Testis (tissue), 2 donors: ENCODE measurements at regions not wholly inside any gene's neighbourhood (a gene's known extent, or its start where the extent isn't known, plus 50 kb on each side); places are given as distances from the start of the nearest gene placed in this dataset.
"Not testable (repeated sequence)": the region's sequence is repeated elsewhere in the genome, so short reads cannot be mapped to it uniquely, and the experiment has no call there.

Experiments used
- DNase-seq: peaks from one replicate; pipeline ENCODE4 v3.0.0-alpha.2; 2019
- H3K27ac ChIP-seq, 2 donors: fragments of 200-600 bp; sonication (generic); one replicate each; pipeline ENCODE4 v1.5.1; 2019
- H3K27me3 ChIP-seq: fragments of 200-600 bp; sonication (generic); one replicate; pipeline ENCODE4 v1.5.1; 2019
- H3K36me3 ChIP-seq: fragments of 200-600 bp; sonication (generic); one replicate; pipeline ENCODE4 v1.5.1; 2017; ENCODE audit warnings: low read depth; ENCODE audit errors: missing control alignments
- H3K4me1 ChIP-seq: fragments of 200-600 bp; sonication (generic); one replicate; pipeline ENCODE4 v1.5.1; 2019
- H3K4me3 ChIP-seq, 2 donors: fragments of 200-600 bp; sonication (generic); one replicate each; pipeline ENCODE4 v1.5.1; 2017 to 2019
- H3K9me3 ChIP-seq: fragments of 200-600 bp; sonication (generic); one replicate; pipeline ENCODE4 v1.5.1; 2017
- POLR2A ChIP-seq: fragments of 450-650 bp; IDR thresholded peaks from one replicate; pipeline ENCODE4 v1.6.1; 2017; ENCODE audit warnings: antibody characterized with exemption, mild to moderate bottlenecking, moderate library complexity
- WGBS, 2 donors: methylation state at CpG; one replicate each; pipeline ENCODE4 v1.1.5; 2018; 5-methylcytosine and 5-hydroxymethylcytosine counted together
- intact Hi-C: fragments of 100-400 bp; cut with DNase I; formaldehyde crosslinking; loops from one replicate; pipeline ENCODE4 v1.15.1; 2023; ENCODE audit warnings: low total_unique reads
- TF ChIP-seq, protein P1 (sequence below), 3 experiments: fragments of 450-650 bp in 2 of 3; fragments of 200-600 bp in 1 of 3; sonication (generic) in 1 of 3; IDR thresholded peaks; one replicate each; pipeline ENCODE4 v1.5.1; 2016 to 2019; ENCODE audit warnings: antibody characterized with exemption in 3 of 3, mild to moderate bottlenecking in 2 of 3, moderate library complexity in 1 of 3

GRCh38 chr2:106334802-106335201 lies 133.4 kb downstream of the RGPD3 start:
- TF ChIP-seq, protein P1, sequence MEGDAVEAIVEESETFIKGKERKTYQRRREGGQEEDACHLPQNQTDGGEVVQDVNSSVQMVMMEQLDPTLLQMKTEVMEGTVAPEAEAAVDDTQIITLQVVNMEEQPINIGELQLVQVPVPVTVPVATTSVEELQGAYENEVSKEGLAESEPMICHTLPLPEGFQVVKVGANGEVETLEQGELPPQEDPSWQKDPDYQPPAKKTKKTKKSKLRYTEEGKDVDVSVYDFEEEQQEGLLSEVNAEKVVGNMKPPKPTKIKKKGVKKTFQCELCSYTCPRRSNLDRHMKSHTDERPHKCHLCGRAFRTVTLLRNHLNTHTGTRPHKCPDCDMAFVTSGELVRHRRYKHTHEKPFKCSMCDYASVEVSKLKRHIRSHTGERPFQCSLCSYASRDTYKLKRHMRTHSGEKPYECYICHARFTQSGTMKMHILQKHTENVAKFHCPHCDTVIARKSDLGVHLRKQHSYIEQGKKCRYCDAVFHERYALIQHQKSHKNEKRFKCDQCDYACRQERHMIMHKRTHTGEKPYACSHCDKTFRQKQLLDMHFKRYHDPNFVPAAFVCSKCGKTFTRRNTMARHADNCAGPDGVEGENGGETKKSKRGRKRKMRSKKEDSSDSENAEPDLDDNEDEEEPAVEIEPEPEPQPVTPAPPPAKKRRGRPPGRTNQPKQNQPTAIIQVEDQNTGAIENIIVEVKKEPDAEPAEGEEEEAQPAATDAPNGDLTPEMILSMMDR (IDR thresholded peaks at IDR 0.05) = no peak
- no peak for TF ChIP-seq POLR2A
- no peaks in the 10 kb centered on the region for H3K27me3 ChIP-seq
- 51% methylated on average over 4 of the region's 4 CpGs for WGBS, 2 donors
- no peaks in the 10 kb centered on the region for H3K36me3 ChIP-seq
- peaks cover 6% of the 10 kb centered on the region for H3K4me1 ChIP-seq
- DNase-seq = no peak
- H3K4me3 ChIP-seq = no peak overlapping the region
- no peak overlapping the region for H3K27ac ChIP-seq
- no peaks in the 10 kb centered on the region for H3K9me3 ChIP-seq
- intact Hi-C loops = no loop called here

- H3K4me3 ChIP-seq, H3K4me1 ChIP-seq, H3K27me3 ChIP-seq, H3K9me3 ChIP-seq, intact Hi-C loops, H3K36me3 ChIP-seq: not testable (repeated sequence)
- peak overlapping the region; percentile 52 to 60 for H3K27ac ChIP-seq
- DNase-seq = peak; percentile 26
- WGBS, 2 donors = 88% methylated on average over 10 of the region's 10 CpGs
Observed at GRCh38 chr2:106333253-106333873, 134.8 kb downstream of the RGPD3 start.

- Histone ChIP-seq H3K27me3 (no peaks in the 10 kb centered on the region), H3K4me1 (no peaks in the 10 kb centered on the region), H3K4me3 (no peak overlapping the region), H3K9me3 (no peaks in the 10 kb centered on the region), H3K36me3 (no peaks in the 10 kb centered on the region), H3K27ac (peak overlapping the region in 1 of 2 donors; percentile 60)
- WGBS, 2 donors = 58 to 63% methylated on average over 4 of the region's 4 CpGs
- no peak for DNase-seq
- TF ChIP-seq, protein P1 (IDR thresholded peaks at IDR 0.05) = no peak
- intact Hi-C loops = no loop called here
Observed at GRCh38 chr2:106332054-106332453, 136.2 kb downstream of the RGPD3 start.

DNA sequence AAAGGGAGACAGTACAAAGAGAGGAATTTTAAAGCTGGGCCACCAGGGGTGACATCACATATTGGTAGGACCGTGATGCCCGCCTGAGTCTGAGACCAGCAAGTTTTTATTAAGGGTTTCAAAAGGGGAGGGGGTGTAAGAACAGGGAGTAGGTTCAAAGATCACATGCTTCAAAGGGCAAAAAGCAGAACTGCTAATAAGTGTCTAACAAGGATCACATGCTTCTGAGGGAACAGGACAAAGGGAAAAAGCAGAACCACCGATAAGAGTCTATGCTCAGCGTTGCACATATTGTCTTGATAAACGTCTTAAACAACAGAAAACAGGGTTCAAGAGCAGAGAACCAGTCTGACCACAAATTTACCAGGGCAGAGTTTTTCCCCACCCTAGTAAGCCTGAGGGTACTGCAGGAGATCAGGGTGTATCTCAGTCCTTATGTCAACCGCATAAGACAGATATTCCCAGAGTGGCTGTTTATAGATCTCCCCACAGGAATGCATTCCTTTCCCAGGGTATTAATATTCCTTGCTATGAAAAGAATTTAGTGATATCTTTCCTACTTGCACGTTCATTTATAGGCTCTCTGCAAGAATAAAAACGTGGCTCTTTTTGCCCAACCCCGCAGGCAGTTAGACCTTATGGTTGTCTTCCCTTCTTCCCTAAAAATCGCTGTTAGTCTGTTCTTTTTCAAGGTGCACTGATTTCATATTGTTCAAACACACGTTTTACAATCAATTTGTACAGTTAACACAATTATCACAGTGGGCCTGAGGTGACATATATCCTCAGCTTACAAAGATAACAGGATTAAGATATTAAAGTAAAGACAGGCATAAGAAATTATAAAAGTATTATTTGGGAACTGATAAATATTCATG lies 136.5 kb upstream of the UXS1 start:
- intact Hi-C loops, H3K27me3 ChIP-seq, H3K9me3 ChIP-seq, H3K4me3 ChIP-seq, DNase-seq, H3K36me3 ChIP-seq, H3K4me1 ChIP-seq: not testable (repeated sequence)
- H3K27ac ChIP-seq = peak overlapping the region in 1 of 2 donors; percentile 24
- WGBS, 2 donors = 71 to 73% methylated on average over 11 of the region's 11 CpGs

DNA sequence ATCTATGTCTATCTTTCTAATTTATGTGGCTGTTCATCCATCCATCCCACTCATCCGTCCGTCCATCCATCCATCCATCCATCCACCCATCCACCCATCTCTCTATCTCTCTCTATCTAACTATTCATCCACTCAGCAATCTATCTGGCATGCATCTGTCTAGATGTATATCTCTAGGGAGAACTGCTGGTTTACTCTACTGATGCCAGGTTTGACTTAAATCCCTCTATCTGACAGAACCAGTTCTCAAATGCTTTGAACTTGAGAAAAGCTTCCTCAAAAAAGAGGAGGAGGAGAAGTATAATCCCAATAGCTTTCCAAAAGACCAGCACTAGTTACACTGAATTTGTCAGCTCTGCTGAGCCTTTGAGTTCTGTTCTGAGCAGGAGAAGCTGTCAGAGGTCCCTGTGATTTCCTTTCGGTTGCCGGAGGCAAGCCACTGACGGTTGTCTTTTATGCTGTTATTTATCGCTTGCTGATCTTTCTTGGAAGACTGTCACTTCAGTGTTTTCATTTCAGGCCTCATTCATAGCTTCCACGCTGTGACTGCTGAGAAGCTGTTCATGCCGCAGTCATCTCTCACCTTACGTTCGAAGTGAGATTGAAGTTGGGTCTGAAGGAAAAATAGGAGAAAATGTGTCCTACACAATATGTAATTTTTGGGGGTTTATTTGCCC lies 129.4 kb upstream of the UXS1 start:
- intact Hi-C loops = no loop called here
- TF ChIP-seq, protein P1 (IDR thresholded peaks at IDR 0.05) = no peak
- no peak for TF ChIP-seq POLR2A
- Histone ChIP-seq H3K27me3 (no peaks in the 10 kb centered on the region), H3K9me3 (no peaks in the 10 kb centered on the region), H3K4me1 (no peaks in the 10 kb centered on the region), H3K27ac (no peak overlapping the region), H3K36me3 (no peaks in the 10 kb centered on the region), H3K4me3 (no peak overlapping the region)
- DNase-seq = no peak
- WGBS, 2 donors = 89 to 94% methylated on average over 10 of the region's 10 CpGs
